MM.1S (cell line): ENCODE measurements at regions not wholly inside any gene's neighbourhood (a gene's known extent, or its start where the extent isn't known, plus 50 kb on each side); places are given as distances from the start of the nearest gene placed in this dataset.

Source experiments
- CTCF ChIP-seq: fragments of 300-600 bp; sonication (generic); IDR thresholded peaks from 2 replicates; pipeline ENCODE4 v1.5.1; 2016; ENCODE audit warnings: antibody characterized with exemption, low read length, mixed read lengths
- EZH2 ChIP-seq: fragments of 300-600 bp; sonication (generic); optimal IDR thresholded peaks from 2 replicates; pipeline ENCODE3; 2017; ENCODE audit warnings: low read depth, mild to moderate bottlenecking, antibody characterized with exemption, low read length, mixed read lengths
- EZH2phosphoT487 ChIP-seq: fragments of 300-600 bp; sonication (generic); IDR thresholded peaks from 2 replicates; pipeline ENCODE4 v1.6.1; 2018; ENCODE audit warnings: antibody characterized with exemption, low read length

- no peak for TF ChIP-seq CTCF
- no peak for TF ChIP-seq EZH2phosphoT487
- no peak for TF ChIP-seq EZH2
Observed at GRCh38 chr14:27642251-27642866, 1044.5 kb upstream of the NOVA1 start.
